Fibroblast of pulmonary artery (primary cell): ENCODE measurements at regions not wholly inside any gene's neighbourhood (a gene's known extent, or its start where the extent isn't known, plus 50 kb on each side); places are given as distances from the start of the nearest gene placed in this dataset.
"Not testable (repeated sequence)": the region's sequence is repeated elsewhere in the genome, so short reads cannot be mapped to it uniquely, and the experiment has no call there.

Experiments used
- DNase-seq: peaks from one replicate; pipeline ENCODE4 v3.0.0-alpha.2; 2010; ENCODE audit warnings: low read depth
- H3K4me3 ChIP-seq: replicated peaks from 2 replicates; pipeline ENCODE4 v1.5.1; 2011; ENCODE audit warnings: low read depth, mild to moderate bottlenecking, control low read depth, low read length, moderate library complexity
- TF ChIP-seq, protein P1 (sequence below): IDR thresholded peaks from 2 replicates; pipeline ENCODE4 v1.5.1; 2011; ENCODE audit warnings: mild to moderate bottlenecking, control low read depth, low read length, inconsistent platforms; ENCODE audit errors: missing control alignments

DNA sequence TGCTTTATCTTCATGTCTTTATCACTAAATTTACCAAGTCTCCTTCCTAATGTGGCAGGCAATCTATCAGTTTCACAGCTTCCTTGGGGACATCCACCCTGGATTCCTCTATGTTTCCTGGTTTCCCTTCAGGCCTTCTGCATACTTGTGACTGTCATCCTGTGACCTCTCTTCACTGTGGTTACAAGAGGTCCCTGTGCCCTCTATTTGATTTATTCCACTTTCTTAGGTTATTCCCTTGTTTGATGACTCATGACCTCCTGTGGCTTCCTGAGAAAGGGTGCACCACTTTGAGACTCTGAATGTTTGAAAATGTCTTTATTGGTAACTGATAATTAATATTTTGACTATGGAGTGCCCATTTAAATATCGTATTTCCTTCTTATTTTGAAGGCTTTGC lies 60.5 kb upstream of the KY start:
- TF ChIP-seq, protein P1, sequence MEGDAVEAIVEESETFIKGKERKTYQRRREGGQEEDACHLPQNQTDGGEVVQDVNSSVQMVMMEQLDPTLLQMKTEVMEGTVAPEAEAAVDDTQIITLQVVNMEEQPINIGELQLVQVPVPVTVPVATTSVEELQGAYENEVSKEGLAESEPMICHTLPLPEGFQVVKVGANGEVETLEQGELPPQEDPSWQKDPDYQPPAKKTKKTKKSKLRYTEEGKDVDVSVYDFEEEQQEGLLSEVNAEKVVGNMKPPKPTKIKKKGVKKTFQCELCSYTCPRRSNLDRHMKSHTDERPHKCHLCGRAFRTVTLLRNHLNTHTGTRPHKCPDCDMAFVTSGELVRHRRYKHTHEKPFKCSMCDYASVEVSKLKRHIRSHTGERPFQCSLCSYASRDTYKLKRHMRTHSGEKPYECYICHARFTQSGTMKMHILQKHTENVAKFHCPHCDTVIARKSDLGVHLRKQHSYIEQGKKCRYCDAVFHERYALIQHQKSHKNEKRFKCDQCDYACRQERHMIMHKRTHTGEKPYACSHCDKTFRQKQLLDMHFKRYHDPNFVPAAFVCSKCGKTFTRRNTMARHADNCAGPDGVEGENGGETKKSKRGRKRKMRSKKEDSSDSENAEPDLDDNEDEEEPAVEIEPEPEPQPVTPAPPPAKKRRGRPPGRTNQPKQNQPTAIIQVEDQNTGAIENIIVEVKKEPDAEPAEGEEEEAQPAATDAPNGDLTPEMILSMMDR: no peak
- no peak for DNase-seq
- H3K4me3 ChIP-seq: no peak overlapping the region

DNA sequence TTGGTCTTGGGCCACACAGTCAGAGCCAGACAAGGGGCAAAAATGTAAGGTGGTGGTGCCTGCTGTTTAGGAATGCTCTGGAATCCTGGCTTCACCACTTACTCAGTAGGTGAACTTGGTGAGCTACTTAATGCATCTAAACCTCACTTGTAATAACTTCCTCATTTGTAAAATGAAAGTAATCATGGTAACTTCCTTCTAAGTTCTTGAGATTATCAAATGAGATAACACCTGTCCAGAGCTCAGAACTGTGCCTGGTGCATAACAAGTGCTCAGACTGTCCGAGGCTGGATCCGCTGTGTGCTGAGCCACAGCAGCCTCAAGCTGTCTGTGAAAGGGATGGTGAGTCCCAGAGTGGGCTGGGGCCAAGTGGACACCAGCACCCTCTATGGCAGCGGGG lies 62.8 kb upstream of the KY start:
- TF ChIP-seq, protein P1: no peak
- DNase-seq: no peak
- no peak overlapping the region for H3K4me3 ChIP-seq

DNA sequence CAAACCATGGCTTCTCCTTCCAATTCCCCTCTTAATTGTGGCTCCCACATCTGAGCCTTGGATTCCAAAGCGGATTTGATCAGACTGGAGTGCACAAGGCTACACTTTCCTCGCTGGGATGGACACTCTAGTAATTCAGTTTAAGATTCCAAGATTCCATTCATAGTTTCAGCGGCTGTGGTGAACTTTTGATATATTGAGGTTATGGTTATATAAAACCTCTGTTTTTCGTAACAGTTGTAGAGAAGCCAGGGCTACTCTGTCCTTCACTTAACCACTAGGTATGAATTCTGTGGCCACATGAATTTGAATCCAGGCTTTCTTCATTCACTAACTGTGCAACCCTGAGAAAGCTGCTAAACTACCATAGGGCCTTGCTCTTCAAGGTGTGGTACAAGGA lies 67.9 kb upstream of the KY start:
- no peak overlapping the region for H3K4me3 ChIP-seq
- DNase-seq: peak; percentile 26
- TF ChIP-seq, protein P1: no peak

DNA sequence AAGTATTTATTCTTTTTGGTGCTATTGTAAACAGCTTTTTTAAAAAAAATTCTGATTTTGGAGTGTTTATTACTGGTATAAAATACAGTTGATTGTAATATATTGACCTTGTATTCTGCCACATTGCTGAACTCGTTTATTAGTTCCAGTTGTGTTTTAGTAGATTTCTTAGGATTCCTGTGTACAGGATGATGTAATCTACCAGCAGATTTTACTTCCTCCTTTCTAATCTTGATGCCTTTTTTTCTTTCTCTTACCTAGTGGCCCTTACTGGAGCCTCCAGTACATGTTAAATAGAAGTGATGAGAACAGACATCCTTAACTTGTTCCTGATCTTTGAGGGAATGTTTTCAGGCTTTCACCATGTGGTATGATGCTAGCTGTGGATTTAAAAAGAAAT lies 70.4 kb upstream of the KY start:
- no peak overlapping the region for H3K4me3 ChIP-seq
- TF ChIP-seq, protein P1: no peak
- DNase-seq: no peak

DNA sequence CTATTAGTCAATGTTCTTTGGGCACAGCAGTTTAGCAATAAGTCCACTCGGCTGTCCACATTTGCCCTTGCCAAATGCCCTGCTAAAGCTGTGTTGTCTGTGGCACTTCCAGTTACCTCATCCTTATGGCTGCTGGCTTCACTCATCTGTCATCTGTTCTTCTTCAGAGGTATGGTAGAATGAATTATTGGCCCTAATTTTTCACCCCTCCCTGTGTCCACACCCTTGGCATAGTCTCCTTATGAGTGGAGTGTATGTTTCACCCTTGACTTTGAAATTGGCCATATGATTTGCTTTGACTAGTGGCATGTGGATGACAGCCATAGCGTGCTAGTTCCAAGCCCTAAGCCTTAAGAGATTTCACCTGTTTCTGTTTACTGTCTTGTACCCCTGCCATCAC lies 72.1 kb upstream of the EPHB1 start:
- no peak overlapping the region for H3K4me3 ChIP-seq
- DNase-seq: no peak
- TF ChIP-seq, protein P1: no peak

DNA sequence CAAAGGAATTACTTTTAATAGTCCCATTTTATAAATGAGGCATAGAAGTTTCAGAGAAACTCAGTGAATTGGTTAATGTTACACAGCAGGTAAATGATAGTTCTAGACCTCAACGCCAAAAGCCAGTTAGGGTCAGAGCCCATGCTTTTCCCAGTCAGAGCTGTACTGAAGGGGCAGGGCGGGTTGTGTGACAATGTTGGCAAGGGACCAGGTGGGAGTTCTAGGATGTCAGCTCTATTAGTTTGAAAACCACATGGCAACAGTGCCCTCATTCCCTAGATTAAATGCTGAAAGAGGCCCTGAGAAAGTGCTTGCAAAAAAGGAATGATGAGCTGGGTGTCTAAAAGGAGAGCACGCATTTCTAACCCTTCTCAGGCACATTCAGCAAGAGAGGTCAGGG lies 65.4 kb upstream of the EPHB1 start:
- TF ChIP-seq, protein P1: no peak
- no peak for DNase-seq
- no peak overlapping the region for H3K4me3 ChIP-seq

DNA sequence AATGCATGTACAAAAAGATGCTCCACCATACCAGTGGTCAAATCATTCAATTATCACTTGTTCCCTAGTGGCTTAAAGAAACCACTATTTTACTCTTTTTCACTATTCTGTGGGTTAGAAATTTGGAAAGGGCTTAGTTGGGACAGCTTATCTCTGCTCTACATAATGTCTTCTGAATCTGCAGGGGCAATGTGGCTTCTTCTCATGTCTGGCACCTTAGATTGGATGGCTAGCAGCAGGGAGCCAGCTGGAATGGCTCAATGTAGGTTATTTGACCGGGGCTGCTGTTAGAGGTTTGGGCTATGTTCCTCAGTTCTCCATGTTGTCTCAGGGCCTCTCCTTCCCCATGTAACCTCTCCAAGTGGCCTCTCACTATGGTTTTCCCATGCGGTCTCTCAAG lies 57.5 kb upstream of the EPHB1 start:
- no peak overlapping the region for H3K4me3 ChIP-seq
- TF ChIP-seq, protein P1: no peak
- DNase-seq: no peak

DNA sequence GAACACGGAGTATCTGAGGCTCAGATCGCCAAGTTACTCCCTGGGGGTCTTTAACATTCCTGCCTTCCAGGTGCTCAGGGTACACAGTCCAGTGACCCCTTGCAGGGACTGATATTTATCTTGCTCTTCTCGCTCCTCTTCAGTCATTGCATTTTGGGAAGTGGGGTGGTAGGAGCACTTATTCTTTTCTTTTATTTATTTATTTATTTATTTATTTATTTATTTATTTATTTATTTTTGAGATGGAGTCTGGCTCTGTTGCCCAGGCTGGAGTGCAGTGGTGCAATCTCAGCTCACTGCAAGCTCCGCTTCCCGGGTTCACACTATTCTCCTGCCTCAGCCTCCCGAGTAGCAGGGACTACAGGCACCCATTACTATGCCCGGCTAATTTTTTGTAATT lies 55.0 kb upstream of the EPHB1 start:
- H3K4me3 ChIP-seq: not testable (repeated sequence)

More for the DNA sequence above, 55.0 kb upstream of the EPHB1 start:
- not testable (repeated sequence) for DNase-seq
